ENCODE measurements at regions not wholly inside any gene's neighbourhood (a gene's known extent, or its start where the extent isn't known, plus 50 kb on each side); places are given as distances from the start of the nearest gene placed in this dataset.
"Not testable (repeated sequence)": the region's sequence is repeated elsewhere in the genome, so short reads cannot be mapped to it uniquely, and the experiment has no call there.

GRCh38 chr7:91465595-91466061 is 201.4 kb downstream of the FZD1 start:
- Mint-ChIP-seq H3K27ac (no peak overlapping the region), H3K4me3 (no peak overlapping the region), H3K36me3 (no peaks in the 10 kb centered on the region), H3K4me1 (no peaks in the 10 kb centered on the region), H3K27me3 (ENCODE audit: low read depth in 2 of 2) (no peaks in the 10 kb centered on the region), H3K9me3 (peaks cover 8 to 9% of the 10 kb centered on the region in 2 donors)
- no peak overlapping the region for H3K4me3 ChIP-seq (ENCODE audit: low read length)
- no peaks in the 10 kb centered on the region for H3K4me1 ChIP-seq (ENCODE audit: control insufficient read depth, insufficient read depth, low read length)
- H3K27me3 ChIP-seq (ENCODE audit: control insufficient read depth, insufficient read depth, low read length): no peaks in the 10 kb centered on the region
- TF ChIP-seq, protein P1, sequence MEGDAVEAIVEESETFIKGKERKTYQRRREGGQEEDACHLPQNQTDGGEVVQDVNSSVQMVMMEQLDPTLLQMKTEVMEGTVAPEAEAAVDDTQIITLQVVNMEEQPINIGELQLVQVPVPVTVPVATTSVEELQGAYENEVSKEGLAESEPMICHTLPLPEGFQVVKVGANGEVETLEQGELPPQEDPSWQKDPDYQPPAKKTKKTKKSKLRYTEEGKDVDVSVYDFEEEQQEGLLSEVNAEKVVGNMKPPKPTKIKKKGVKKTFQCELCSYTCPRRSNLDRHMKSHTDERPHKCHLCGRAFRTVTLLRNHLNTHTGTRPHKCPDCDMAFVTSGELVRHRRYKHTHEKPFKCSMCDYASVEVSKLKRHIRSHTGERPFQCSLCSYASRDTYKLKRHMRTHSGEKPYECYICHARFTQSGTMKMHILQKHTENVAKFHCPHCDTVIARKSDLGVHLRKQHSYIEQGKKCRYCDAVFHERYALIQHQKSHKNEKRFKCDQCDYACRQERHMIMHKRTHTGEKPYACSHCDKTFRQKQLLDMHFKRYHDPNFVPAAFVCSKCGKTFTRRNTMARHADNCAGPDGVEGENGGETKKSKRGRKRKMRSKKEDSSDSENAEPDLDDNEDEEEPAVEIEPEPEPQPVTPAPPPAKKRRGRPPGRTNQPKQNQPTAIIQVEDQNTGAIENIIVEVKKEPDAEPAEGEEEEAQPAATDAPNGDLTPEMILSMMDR (IDR thresholded peaks at IDR 0.05): no peak
- intact Hi-C loops (cut with micrococcal nuclease): no loop called here
- H3K27ac ChIP-seq (ENCODE audit: low read length): no peak overlapping the region
- no peak for ATAC-seq
- DNase-seq: no peak
- WGBS (ENCODE audit: insufficient coverage): 100% methylated on average over 1 of the region's 2 CpGs
- H3K36me3 ChIP-seq (ENCODE audit: control insufficient read depth, insufficient read depth, low read length): no peaks in the 10 kb centered on the region
- peaks cover 5% of the 10 kb centered on the region for H3K9me3 ChIP-seq (ENCODE audit: control insufficient read depth, insufficient read depth, low read length)

- no peak for ATAC-seq
- intact Hi-C loops (cut with micrococcal nuclease): no loop called here
These were observed 204.0 kb downstream of the FZD1 start for GRCh38 chr7:91468256-91468655.

GRCh38 chr7:91473619-91474018 is 209.4 kb downstream of the FZD1 start:
- Histone ChIP-seq H3K4me3 (ENCODE audit: low read length) (no peak overlapping the region), H3K9me3 (ENCODE audit: control insufficient read depth, insufficient read depth, low read length) (peaks cover 3% of the 10 kb centered on the region), H3K27ac (ENCODE audit: low read length) (no peak overlapping the region), H3K36me3 (ENCODE audit: control insufficient read depth, insufficient read depth, low read length) (no peaks in the 10 kb centered on the region), H3K27me3 (ENCODE audit: control insufficient read depth, insufficient read depth, low read length) (no peaks in the 10 kb centered on the region), H3K4me1 (ENCODE audit: control insufficient read depth, insufficient read depth, low read length) (no peaks in the 10 kb centered on the region)
- Mint-ChIP-seq H3K9me3 (peaks cover 7 to 16% of the 10 kb centered on the region in 2 donors), H3K4me1 (no peaks in the 10 kb centered on the region), H3K27ac (no peak overlapping the region), H3K36me3 (peaks cover 9% of the 10 kb centered on the region), H3K27me3 (ENCODE audit: low read depth in 2 of 2) (no peaks in the 10 kb centered on the region), H3K4me3 (no peak overlapping the region)
- intact Hi-C loops (cut with micrococcal nuclease): no loop called here
- WGBS (ENCODE audit: insufficient coverage): no CpG with 5 or more reads among the region's 1 CpG
- TF ChIP-seq, protein P1 (IDR thresholded peaks at IDR 0.05): no peak
- no peak for DNase-seq
- ATAC-seq: no peak

More at GRCh38 chr7:91468256-91468655, 204.0 kb downstream of the FZD1 start:
- DNase-seq: no peak
- H3K27ac Mint-ChIP-seq: no peak overlapping the region
- no peaks in the 10 kb centered on the region for H3K4me1 Mint-ChIP-seq
- Histone ChIP-seq H3K4me3 (ENCODE audit: low read length) (no peak overlapping the region), H3K9me3 (ENCODE audit: control insufficient read depth, insufficient read depth, low read length) (peaks cover 6% of the 10 kb centered on the region), H3K27ac (ENCODE audit: low read length) (no peak overlapping the region), H3K4me1 (ENCODE audit: control insufficient read depth, insufficient read depth, low read length) (no peaks in the 10 kb centered on the region), H3K27me3 (ENCODE audit: control insufficient read depth, insufficient read depth, low read length) (no peaks in the 10 kb centered on the region), H3K36me3 (ENCODE audit: control insufficient read depth, insufficient read depth, low read length) (no peaks in the 10 kb centered on the region)
- no peak overlapping the region for H3K4me3 Mint-ChIP-seq
- H3K27me3 Mint-ChIP-seq (ENCODE audit: low read depth in 2 of 2): no peaks in the 10 kb centered on the region
- peaks cover 8 to 9% of the 10 kb centered on the region in 2 donors for H3K9me3 Mint-ChIP-seq
- H3K36me3 Mint-ChIP-seq: no peaks in the 10 kb centered on the region
- TF ChIP-seq, protein P1 (IDR thresholded peaks at IDR 0.05): no peak

- Mint-ChIP-seq H3K36me3 (peaks cover 9% of the 10 kb centered on the region), H3K27me3 (ENCODE audit: low read depth in 2 of 2) (no peaks in the 10 kb centered on the region), H3K4me3 (no peak overlapping the region), H3K27ac (no peak overlapping the region), H3K4me1 (no peaks in the 10 kb centered on the region), H3K9me3 (peaks cover 7 to 16% of the 10 kb centered on the region in 2 donors)
- no peak for DNase-seq
- H3K36me3 ChIP-seq (ENCODE audit: control insufficient read depth, insufficient read depth, low read length): no peaks in the 10 kb centered on the region
- H3K4me3 ChIP-seq (ENCODE audit: low read length): no peak overlapping the region
- TF ChIP-seq, protein P1 (IDR thresholded peaks at IDR 0.05): no peak
- WGBS (ENCODE audit: insufficient coverage): no CpG with 5 or more reads among the region's 1 CpG
- H3K9me3 ChIP-seq (ENCODE audit: control insufficient read depth, insufficient read depth, low read length): peaks cover 3% of the 10 kb centered on the region
- intact Hi-C loops (cut with micrococcal nuclease): no loop called here
- ATAC-seq: no peak
- H3K4me1 ChIP-seq (ENCODE audit: control insufficient read depth, insufficient read depth, low read length): no peaks in the 10 kb centered on the region
- H3K27ac ChIP-seq (ENCODE audit: low read length): no peak overlapping the region
- H3K27me3 ChIP-seq (ENCODE audit: control insufficient read depth, insufficient read depth, low read length): no peaks in the 10 kb centered on the region
These were observed 209.8 kb downstream of the FZD1 start for GRCh38 chr7:91474074-91474473.

GRCh38 chr7:91480470-91480869 is 216.2 kb downstream of the FZD1 start:
- H3K4me3 ChIP-seq (ENCODE audit: low read length); H3K9me3 Mint-ChIP-seq; DNase-seq; H3K27ac Mint-ChIP-seq; H3K9me3 ChIP-seq (ENCODE audit: control insufficient read depth, insufficient read depth, low read length); intact Hi-C loops (cut with micrococcal nuclease); H3K4me1 ChIP-seq (ENCODE audit: control insufficient read depth, insufficient read depth, low read length); H3K4me3 Mint-ChIP-seq; H3K4me1 Mint-ChIP-seq; ATAC-seq; H3K36me3 ChIP-seq (ENCODE audit: control insufficient read depth, insufficient read depth, low read length); H3K27me3 Mint-ChIP-seq (ENCODE audit: low read depth in 2 of 2); H3K36me3 Mint-ChIP-seq; H3K27ac ChIP-seq (ENCODE audit: low read length); H3K27me3 ChIP-seq (ENCODE audit: control insufficient read depth, insufficient read depth, low read length): not testable (repeated sequence)
- WGBS (ENCODE audit: insufficient coverage): 80% methylated on average over 1 of the region's 5 CpGs

All from natural killer cell (primary cell).